GM19324 (cell line): ENCODE measurements at regions not wholly inside any gene's neighbourhood (a gene's known extent, or its start where the extent isn't known, plus 50 kb on each side); places are given as distances from the start of the nearest gene placed in this dataset.

Experiments used
- ATAC-seq: cut with Tn5 transposase; IDR thresholded peaks from one replicate; pipeline ENCODE4 v1.9.1; 2021; ENCODE audit warnings: mild to moderate bottlenecking, moderate library complexity; ENCODE audit not compliant: unreplicated experiment, low FRiP score

DNA sequence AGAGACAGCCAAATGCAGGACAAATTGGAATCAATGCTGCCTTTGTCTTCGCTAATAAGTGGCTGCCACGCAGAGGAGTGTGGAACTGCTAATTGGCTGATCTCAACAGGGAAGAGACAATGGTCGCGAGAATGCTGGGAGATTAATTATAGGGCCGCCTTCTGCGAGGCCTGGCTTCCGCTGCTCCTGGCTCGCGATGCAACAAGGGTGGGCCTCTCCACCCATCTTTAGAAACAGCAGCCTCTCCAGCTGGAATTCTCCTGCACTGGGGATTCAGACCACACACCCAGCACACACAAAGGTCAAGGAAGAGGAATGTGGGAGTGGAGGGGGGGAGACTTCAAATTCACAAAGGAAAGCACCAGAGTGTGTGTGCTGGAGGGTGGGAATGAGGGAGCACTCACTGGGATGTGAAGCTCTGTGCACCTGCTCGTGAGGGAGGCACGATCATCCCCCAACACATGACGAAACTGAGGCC, 200.7 kb upstream of the GRIK3 start:
- ATAC-seq: no peak

DNA sequence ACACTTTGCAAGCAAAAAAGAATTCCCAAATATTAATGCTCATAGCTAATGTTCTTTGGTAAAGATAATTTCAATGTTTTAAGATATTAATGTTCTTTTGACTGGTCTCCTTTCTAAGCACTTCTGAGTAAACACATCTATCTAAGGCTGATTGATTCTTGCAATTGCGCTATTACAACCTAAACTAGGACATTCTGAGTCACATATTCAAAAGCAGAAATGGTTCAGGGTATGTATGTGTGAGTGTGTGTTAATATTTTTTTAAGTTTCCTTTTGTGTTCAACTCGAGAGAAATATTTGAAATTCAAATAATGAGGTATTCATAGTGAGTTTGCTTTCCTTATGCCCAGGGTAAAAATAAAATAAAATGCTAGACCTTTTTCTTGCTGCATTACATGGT, 203.6 kb upstream of the GRIK3 start:
- no peak for ATAC-seq

DNA sequence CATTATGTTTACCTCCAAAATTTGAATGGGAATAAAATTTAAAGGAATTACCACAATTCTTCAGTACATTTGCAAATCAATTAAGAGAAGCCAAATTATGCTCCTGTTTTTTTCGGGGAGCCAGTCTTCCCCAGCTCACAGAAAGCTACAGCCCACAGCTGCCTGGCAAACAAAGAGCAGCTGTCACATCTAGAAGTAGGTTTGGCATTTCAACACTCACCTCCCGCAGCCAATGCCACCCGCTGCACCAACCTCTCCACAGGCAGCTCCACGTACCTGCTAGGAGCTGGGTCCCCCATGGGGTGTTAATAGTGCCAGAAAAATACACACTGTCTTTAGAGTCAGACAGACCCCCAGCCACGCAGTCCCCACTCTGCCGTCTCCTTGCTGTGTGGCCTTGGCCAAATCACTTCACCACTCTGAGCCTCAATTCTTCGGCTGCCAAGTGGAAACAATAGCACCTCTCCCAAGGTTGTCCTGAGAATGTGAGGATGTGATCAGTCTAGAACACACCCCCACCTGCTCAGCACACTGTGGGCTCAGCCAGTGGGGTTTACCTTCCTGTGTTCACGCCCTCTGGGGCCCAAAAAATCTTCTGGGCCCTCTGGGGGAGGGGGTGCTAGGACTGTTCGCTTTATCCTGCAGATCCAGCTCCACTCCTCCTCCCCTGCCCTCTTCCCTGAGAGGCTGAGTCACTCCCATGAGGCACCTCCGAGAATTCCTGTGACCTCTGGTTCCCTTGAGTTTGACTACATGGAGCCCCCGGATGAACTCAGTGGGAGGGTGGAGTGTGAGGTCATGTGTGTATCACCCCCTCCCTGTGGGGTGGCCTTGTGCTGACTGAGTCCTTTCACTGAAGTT, 204.3 kb upstream of the GRIK3 start:
- ATAC-seq: no peak

DNA sequence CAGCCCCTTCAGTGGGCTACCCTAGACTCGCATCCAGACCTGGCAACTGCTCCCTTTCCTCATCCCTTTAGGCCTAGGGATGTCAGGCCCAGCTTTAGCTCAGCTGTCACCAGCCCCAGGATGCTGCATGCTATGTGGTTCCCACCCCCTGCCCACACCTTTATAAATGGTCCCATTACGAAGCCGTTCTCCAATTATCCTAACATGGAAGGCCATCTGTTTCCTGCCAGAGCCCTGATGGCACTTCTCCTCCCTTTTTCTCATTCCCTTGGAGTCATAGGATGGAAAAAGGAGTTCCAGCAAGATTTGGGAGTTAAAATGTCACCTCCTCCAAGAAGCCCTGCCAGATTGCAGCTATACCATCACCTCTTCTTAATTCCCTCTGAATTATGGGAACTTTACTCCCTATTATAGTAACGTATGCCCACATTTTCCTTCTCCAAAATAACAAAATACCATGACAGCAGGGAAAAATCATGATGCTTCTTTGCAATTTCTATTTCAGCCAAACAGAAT, 205.0 kb upstream of the GRIK3 start:
- no peak for ATAC-seq

- no peak for ATAC-seq
Measured at GRCh38 chr1:37240897-37241296, 206.6 kb upstream of the GRIK3 start.

GRCh38 chr1:37242501-37242900, 208.2 kb upstream of the GRIK3 start:
- ATAC-seq: no peak

- no peak for ATAC-seq
Measured at GRCh38 chr1:37243368-37244082, 209.2 kb upstream of the GRIK3 start.

DNA sequence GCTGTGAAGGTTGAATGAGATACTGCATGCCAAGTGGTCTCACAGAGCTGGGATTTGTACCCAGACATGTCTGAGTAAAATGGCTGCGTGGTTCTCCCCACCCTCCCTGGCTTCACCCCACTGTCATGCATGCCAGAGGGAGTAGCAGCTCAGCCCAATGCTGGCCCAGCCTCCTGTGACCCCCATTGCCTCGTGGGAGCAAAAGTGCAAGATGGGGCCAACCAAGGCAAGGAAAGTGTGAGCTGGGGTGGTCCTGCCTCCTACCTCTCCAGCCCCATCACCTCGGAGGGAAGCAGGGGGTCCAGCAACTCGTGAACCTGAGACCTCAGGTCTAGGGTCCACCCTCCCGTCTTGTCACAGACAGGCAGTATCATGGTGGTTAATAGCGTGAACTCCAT, 209.8 kb upstream of the GRIK3 start:
- ATAC-seq: no peak

- ATAC-seq: no peak
Measured at GRCh38 chr1:37244815-37245214, 210.5 kb upstream of the GRIK3 start.

DNA sequence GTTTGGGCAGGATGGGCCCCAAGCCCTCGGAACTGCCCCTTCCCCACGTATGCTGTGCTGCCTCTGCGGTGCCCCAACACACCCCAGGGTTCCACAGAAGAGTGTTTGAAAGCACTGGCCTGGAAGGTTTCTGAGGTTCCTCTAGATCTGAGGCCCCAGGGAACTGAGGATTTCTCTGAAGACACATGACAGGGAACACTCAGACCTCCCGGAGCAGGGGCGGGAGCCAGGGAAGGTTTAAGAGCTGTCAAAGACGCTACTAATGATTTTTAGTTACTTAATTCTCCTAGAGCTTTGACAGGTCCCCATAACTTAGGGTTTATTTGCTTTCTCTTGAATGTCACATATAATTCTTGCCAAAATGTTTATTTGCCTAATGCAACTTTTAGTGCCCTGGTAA, 212.3 kb upstream of the GRIK3 start:
- ATAC-seq: no peak

GRCh38 chr1:37250371-37250770, 216.1 kb upstream of the GRIK3 start:
- no peak for ATAC-seq

- no peak for ATAC-seq
Measured at GRCh38 chr1:37255136-37255795, 219.1 kb upstream of the ZC3H12A start.

DNA sequence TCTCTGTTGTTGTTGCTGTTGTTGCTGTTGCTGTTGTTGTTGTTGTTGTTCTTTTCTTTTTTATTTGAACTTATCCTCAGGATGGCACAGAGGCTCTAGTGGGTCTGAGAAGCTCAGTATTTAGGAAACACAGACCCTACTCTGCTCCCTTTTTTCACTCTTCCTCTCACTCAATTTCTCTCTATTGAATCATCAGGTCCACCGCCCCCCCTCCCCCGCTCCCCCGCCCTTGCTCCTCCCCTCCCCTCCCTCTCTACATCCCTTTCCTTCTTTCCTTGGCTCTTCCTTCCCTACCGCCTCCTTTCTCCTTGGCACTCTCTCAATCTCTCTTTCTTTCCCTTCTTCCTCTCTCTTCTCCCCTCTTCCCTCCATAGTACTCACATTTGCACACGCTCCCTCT, 218.5 kb upstream of the ZC3H12A start:
- ATAC-seq: no peak

- no peak for ATAC-seq
Measured at GRCh38 chr1:37257646-37258045, 216.7 kb upstream of the ZC3H12A start.

DNA sequence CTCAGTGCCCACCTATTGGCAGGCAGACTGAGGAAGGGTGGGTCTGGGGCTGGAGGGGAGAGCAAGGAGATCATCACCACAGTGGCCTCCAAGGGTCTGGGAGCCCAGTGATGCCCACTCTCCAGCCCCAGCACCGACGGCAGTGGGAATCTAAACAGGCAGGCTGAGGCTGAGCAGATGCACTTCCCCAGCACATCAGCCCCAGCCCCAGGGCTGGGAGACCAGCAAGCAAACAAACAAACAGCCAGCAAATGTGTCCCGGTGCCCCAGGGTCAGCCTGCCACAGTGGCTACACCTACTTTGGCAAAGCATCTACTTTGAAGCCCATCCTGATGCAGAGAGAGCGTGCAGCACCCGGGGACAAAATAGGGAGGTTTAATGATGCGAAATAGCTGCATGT, 216.3 kb upstream of the ZC3H12A start:
- no peak for ATAC-seq

GRCh38 chr1:37259019-37259418, 215.4 kb upstream of the ZC3H12A start:
- no peak for ATAC-seq

GRCh38 chr1:37261129-37261528, 213.3 kb upstream of the ZC3H12A start:
- no peak for ATAC-seq

- no peak for ATAC-seq
Measured at GRCh38 chr1:37262439-37263170, 211.8 kb upstream of the ZC3H12A start.

GRCh38 chr1:37265156-37265555, 209.2 kb upstream of the ZC3H12A start:
- no peak for ATAC-seq
